NOMO-1 treated with DMSO at 0.1 percent for 48 hours (cell line): ENCODE measurements at regions not wholly inside any gene's neighbourhood (a gene's known extent, or its start where the extent isn't known, plus 50 kb on each side); places are given as distances from the start of the nearest gene placed in this dataset.
"Not testable (repeated sequence)": the region's sequence is repeated elsewhere in the genome, so short reads cannot be mapped to it uniquely, and the experiment has no call there.

Experiments
- DNase-seq: peaks from one replicate; lab custom pipeline; 2025; ENCODE audit not compliant: unreplicated experiment; lab: John Stamatoyannopoulos, UW

GRCh38 chr2:67322353-67323001 lies 74.7 kb upstream of the ETAA1 start:
- DNase-seq = no peak

- no peak for DNase-seq
These were observed 73.7 kb upstream of the ETAA1 start for GRCh38 chr2:67323209-67323991.

- no peak for DNase-seq
These were observed 67.6 kb upstream of the ETAA1 start for GRCh38 chr2:67329513-67329912.

- DNase-seq = no peak
These were observed 67.2 kb upstream of the ETAA1 start for GRCh38 chr2:67329951-67330350.

- DNase-seq = not testable (repeated sequence)
These were observed 65.6 kb upstream of the ETAA1 start for GRCh38 chr2:67331419-67332086.

GRCh38 chr2:67337903-67338302 lies 59.2 kb upstream of the ETAA1 start:
- no peak for DNase-seq

GRCh38 chr2:67338601-67339233 lies 58.4 kb upstream of the ETAA1 start:
- DNase-seq = no peak

- DNase-seq = no peak
These were observed 57.8 kb upstream of the ETAA1 start for GRCh38 chr2:67339234-67339885.

- no peak for DNase-seq
These were observed 56.8 kb upstream of the ETAA1 start for GRCh38 chr2:67340133-67341011.

- no peak for DNase-seq
These were observed 56.2 kb upstream of the ETAA1 start for GRCh38 chr2:67341012-67341318.

GRCh38 chr2:67341336-67341735 lies 55.8 kb upstream of the ETAA1 start:
- DNase-seq = no peak

- DNase-seq = no peak
These were observed 54.7 kb upstream of the ETAA1 start for GRCh38 chr2:67342394-67342793.

GRCh38 chr2:67346718-67347407 lies 50.3 kb upstream of the ETAA1 start:
- DNase-seq = no peak
